Left ventricle myocardium inferior (tissue), 1 donor: ENCODE measurements at regions not wholly inside any gene's neighbourhood (a gene's known extent, or its start where the extent isn't known, plus 50 kb on each side); places are given as distances from the start of the nearest gene placed in this dataset.

ENCODE experiments used
- DNase-seq: peaks from one replicate; pipeline ENCODE4 v3.0.0-alpha.2; 2020
- H3K27ac ChIP-seq: fragments of 200-600 bp; replicated peaks from 2 replicates; pipeline ENCODE4 v1.8.0; 2021
- H3K27me3 ChIP-seq: fragments of 200-600 bp; 2 replicates; pipeline ENCODE4 v1.8.0; 2021; ENCODE audit warnings: low read depth
- H3K36me3 ChIP-seq: fragments of 200-600 bp; 2 replicates; pipeline ENCODE4 v1.8.0; 2021
- H3K4me1 ChIP-seq: fragments of 200-600 bp; 2 replicates; pipeline ENCODE4 v1.8.0; 2021
- H3K4me3 ChIP-seq: fragments of 200-600 bp; 2 replicates; pipeline ENCODE4 v1.8.0; 2021; ENCODE audit warnings: mild to moderate bottlenecking, moderate library complexity
- H3K9me3 ChIP-seq: fragments of 200-600 bp; replicated peaks from 2 replicates; pipeline ENCODE4 v1.8.0; 2021
- intact Hi-C: fragments of 100-400 bp; cut with micrococcal nuclease; formaldehyde crosslinking; loops from one replicate; pipeline ENCODE4 v1.11.0; 2022
- TF ChIP-seq, protein P1 (sequence below): fragments of 200-600 bp; IDR thresholded peaks from 2 replicates; pipeline ENCODE4 v1.8.0; 2021; ENCODE audit warnings: antibody characterized with exemption, mild to moderate bottlenecking, borderline replicate concordance
- donor health status: DM: no; HTN: yes; CAD: no; lungs with severe emphysema.

- H3K9me3 ChIP-seq, result no peaks in the 10 kb centered on the region
- H3K27me3 ChIP-seq, result no peaks in the 10 kb centered on the region
- DNase-seq, result no peak
- peaks cover 9% of the 10 kb centered on the region for H3K4me1 ChIP-seq
- TF ChIP-seq, protein P1, sequence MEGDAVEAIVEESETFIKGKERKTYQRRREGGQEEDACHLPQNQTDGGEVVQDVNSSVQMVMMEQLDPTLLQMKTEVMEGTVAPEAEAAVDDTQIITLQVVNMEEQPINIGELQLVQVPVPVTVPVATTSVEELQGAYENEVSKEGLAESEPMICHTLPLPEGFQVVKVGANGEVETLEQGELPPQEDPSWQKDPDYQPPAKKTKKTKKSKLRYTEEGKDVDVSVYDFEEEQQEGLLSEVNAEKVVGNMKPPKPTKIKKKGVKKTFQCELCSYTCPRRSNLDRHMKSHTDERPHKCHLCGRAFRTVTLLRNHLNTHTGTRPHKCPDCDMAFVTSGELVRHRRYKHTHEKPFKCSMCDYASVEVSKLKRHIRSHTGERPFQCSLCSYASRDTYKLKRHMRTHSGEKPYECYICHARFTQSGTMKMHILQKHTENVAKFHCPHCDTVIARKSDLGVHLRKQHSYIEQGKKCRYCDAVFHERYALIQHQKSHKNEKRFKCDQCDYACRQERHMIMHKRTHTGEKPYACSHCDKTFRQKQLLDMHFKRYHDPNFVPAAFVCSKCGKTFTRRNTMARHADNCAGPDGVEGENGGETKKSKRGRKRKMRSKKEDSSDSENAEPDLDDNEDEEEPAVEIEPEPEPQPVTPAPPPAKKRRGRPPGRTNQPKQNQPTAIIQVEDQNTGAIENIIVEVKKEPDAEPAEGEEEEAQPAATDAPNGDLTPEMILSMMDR, result no peak
- no peak overlapping the region for H3K27ac ChIP-seq
- intact Hi-C loops, result no loop called here
- H3K36me3 ChIP-seq, result no peaks in the 10 kb centered on the region
- H3K4me3 ChIP-seq, result no peak overlapping the region
Measured at GRCh38 chr3:170765419-170766078, 104.4 kb downstream of the RPL22L1 start.

DNA sequence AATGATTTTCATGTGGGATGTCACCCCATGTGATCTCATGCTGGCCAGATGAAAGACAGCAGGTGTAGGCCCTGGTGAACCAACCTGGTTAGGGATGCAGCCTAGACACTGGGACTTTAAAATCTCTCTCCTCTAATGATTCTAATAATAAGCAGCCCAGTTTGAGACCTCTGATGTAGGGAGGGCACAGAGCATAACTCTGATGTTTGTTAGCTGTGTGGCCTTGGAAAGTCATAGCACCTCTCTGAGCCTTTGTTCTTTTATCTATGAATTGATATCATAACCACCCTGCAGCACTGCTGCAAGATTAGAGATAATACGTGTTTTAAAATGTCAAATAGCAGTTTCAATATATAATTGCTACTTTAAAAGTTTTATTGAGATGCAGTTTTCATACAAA is 106.0 kb downstream of the RPL22L1 start:
- Histone ChIP-seq H3K27me3 (no peaks in the 10 kb centered on the region), H3K4me1 (peaks cover 9% of the 10 kb centered on the region), H3K9me3 (no peaks in the 10 kb centered on the region), H3K36me3 (no peaks in the 10 kb centered on the region), H3K27ac (no peak overlapping the region), H3K4me3 (no peak overlapping the region)
- intact Hi-C loops, result no loop called here
- TF ChIP-seq, protein P1, result no peak
- no peak for DNase-seq

DNA sequence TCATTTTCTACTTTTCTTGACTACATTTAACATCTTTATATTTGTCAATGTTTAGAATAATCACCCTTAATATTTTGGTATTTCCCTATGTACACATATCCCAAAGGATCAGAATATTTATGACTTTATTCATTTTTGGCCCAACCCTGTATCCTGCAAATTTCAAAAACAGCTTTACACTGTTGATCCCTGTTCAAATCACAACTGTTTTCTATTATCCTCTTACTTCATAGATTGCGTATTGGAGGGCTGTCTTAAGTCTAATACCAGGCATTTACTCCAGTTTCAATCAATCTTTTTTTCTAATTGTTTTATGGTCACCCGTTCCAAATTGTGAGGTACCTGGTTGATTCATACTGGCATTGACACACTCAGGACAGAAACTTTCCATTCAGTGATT is 107.9 kb downstream of the RPL22L1 start:
- Histone ChIP-seq H3K9me3 (no peaks in the 10 kb centered on the region), H3K4me1 (no peaks in the 10 kb centered on the region), H3K27me3 (no peaks in the 10 kb centered on the region), H3K4me3 (no peak overlapping the region), H3K27ac (no peak overlapping the region), H3K36me3 (no peaks in the 10 kb centered on the region)
- no peak for DNase-seq
- intact Hi-C loops, result no loop called here
- TF ChIP-seq, protein P1, result no peak

DNA sequence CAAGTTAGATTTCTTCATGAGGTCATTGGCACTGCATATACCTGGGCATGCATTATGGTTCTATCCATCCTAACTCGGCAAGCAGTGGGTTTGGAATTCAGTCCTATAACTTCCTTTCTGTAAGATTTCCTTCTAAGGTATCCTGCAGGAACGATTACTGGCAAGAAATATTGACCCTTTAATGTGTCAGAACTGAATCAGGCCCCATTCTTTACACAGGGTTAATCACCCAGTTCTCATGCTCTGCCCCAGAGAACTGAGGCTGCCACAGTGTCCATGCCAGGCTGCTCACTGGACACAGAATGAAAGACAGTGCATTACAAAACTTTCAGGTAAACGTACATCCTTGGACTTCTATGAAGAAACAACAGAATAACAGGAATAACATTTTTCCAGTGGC is 108.9 kb downstream of the RPL22L1 start:
- no peak for DNase-seq
- Histone ChIP-seq H3K4me3 (no peak overlapping the region), H3K9me3 (no peaks in the 10 kb centered on the region), H3K27ac (no peak overlapping the region), H3K27me3 (no peaks in the 10 kb centered on the region), H3K4me1 (no peaks in the 10 kb centered on the region), H3K36me3 (no peaks in the 10 kb centered on the region)
- intact Hi-C loops, result no loop called here
- TF ChIP-seq, protein P1, result no peak

GRCh38 chr3:170760174-170760526 is 109.8 kb downstream of the RPL22L1 start:
- no peak overlapping the region for H3K4me3 ChIP-seq
- TF ChIP-seq, protein P1, result no peak
- DNase-seq, result no peak
- H3K36me3 ChIP-seq, result no peaks in the 10 kb centered on the region
- intact Hi-C loops, result no loop called here
- H3K27me3 ChIP-seq, result no peaks in the 10 kb centered on the region
- no peaks in the 10 kb centered on the region for H3K9me3 ChIP-seq
- H3K4me1 ChIP-seq, result no peaks in the 10 kb centered on the region
- H3K27ac ChIP-seq, result no peak overlapping the region
